Right lobe of liver (tissue), 4 donors: ENCODE measurements at regions not wholly inside any gene's neighbourhood (a gene's known extent, or its start where the extent isn't known, plus 50 kb on each side); places are given as distances from the start of the nearest gene placed in this dataset.

Experiments
- CTCF ChIP-seq, 4 donors: fragments of 200-600 bp in 3 of 4; fragments of 450-650 bp in 1 of 4; IDR thresholded peaks; one replicate each; pipeline versions ENCODE4 v1.5.1 to v1.8.0; 2016 to 2022; ENCODE audit warnings: antibody characterized with exemption in 4 of 4, mild to moderate bottlenecking in 2 of 4
- POLR2A ChIP-seq: fragments of 450-650 bp; IDR thresholded peaks from one replicate; pipeline ENCODE4 v1.6.1; 2017; ENCODE audit warnings: antibody characterized with exemption, mild to moderate bottlenecking
- donor health status: DM: no; HTN: no; CAD: no.
- donor health status: DM: no; HTN: no; CAD: no.
- donor health status: DM: no; HTN: yes; CAD: no.

GRCh38 chr6:144405163-144405562, 120.0 kb downstream of the UTRN start:
- no peak for TF ChIP-seq POLR2A
- no peak for TF ChIP-seq CTCF (IDR thresholded peaks at IDR 0.05)
